Pons (tissue), 1 donor: ENCODE measurements at regions not wholly inside any gene's neighbourhood (a gene's known extent, or its start where the extent isn't known, plus 50 kb on each side); places are given as distances from the start of the nearest gene placed in this dataset.
"Not testable (repeated sequence)": the region's sequence is repeated elsewhere in the genome, so short reads cannot be mapped to it uniquely, and the experiment has no call there.

ENCODE experiments used
- DNase-seq: peaks from one replicate; pipeline ENCODE4 v3.0.0-alpha.2; 2016; ENCODE audit warnings: low spot score

DNA sequence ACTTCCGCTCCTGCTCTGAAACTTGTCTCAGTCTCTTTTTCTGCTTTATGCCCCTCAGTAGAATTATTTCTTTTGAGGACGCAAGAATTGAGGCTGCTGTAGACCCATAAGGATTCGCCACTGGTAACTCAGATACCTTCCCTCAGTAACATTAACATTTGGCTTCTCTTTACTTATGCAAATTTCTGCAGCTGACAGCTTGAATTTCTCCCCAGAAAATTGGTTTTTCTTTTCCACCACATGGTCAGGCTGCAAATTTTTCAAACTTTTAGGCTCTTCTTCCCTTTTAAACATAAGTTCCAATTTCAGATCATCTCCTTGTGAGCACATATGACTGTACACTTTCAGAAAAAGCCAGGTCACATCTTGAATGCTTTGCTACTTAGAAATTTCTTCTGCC, 839.3 kb upstream of the GRIA3 start:
- DNase-seq: no peak

DNA sequence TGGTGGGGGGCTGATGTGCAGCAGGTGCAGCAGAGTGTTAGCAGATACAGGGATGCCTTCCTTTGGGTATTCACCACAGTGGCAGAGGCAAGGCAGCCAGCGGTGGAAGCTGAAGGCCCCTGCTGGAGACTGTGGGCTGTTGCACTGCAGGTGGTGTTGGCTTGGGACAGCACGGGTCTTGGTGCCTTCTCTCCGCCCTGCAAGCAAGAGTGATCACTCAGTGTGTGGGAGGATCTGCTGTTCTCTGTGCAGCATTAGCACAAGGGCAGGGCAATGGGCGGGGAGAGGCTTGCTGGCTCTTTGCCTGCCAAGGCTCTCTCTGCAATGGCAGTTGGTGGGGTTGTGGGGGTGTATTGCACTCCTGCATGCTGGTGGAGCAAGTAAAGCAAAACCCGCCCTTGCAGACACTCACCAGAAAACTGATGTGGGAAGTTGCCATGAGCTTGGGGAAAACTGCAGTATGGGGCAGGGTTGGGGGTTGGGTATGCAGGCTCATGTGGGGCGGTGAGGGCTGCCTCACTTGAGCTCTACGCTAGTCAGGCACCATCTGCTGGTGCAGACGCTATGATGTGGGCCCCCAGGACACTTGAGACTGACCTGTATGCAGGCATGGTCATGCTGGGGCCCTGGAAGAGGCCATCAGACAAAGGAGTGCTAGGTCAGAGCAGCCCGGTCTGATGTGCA, 820.8 kb upstream of the GRIA3 start:
- DNase-seq: no peak

DNA sequence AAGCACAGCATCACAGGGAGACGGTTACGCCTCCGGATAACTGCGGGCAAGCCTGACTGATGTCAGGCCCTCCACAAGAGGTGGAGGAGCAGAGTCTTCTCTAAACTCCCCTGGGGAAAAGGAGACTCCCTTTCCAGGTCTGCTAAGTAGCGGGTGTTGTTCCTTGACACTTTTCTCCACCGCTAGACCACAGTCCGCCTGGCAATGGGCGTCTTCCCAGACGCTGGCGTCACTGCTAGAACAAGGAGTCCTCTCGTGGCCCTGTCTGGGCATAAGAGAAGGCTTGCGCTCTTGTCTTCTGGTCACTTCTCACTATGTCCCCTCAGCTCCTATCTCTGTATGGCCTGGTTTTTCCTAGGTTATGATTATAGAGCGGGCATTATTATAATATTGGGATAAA, 808.5 kb upstream of the GRIA3 start:
- DNase-seq: not testable (repeated sequence)

DNA sequence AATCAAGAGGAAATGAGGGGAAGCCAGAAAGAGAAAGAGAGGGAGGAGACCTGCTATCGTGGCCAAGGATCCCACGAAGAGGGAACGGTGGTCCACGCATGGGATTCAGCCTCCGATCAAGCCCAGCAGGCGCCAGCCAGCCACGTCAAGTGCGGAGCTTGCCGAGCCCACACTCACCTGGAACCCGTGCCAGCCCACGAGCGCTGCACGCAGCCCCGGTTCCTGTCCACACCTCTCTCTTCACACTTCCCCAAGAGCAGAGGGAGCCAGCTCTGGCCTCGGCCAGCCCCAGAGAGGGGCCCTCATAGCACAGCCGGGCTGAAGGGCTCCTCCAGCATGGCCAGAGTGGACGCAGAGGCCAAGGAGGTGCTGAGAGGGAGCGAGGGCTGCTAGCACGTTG, 795.1 kb upstream of the GRIA3 start:
- DNase-seq: no peak

DNA sequence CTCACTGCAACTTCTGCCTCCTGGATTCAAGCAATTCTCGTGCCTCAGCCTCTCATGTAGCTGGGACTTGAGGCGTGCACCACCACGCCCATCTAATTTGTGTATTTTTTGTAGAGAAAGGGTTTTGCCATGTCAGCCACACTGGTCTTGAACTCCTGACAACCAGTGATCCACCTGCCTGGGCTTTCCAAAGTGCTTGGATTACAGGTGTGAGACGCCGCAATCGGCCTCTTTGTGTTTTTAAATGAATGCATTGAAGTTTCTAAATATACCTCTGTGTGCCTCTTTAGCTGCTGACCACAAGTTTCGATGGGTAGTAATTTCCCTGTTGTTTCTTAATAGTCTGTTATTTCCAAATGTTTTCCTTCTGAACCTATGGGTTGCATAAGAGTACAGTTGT, 765.3 kb upstream of the GRIA3 start:
- no peak for DNase-seq

DNA sequence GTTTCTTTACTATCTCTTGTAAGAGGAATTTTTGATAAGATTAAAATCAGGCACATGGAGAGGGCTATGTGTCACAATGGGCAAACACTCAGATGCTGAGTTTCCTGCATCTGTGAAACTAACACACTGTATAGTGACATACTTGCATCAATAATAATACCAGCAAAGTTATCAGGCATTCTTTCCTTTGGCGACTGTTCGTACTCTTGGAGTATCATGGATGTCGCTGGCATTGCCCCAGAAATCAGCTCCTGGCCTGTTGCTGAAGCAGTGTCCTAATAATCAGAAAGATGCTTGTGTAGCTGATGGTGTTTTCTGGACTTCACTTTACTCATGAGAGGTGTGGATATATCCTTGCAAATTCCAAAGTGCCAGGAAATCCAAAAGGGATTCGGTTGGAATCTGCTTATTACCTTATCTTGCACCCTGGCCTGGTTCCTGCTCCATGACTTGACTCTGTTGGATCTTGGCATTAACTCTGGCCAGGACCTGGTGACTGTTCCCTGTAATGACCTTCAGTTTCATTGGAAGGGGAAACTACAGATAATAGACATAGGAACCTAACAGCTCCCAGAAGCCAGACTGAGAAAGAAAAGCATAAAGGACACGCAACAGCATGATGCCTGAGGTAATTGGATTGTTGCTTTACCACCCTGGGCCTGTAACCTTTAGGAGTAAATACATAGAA, 762.5 kb upstream of the GRIA3 start:
- DNase-seq: no peak

DNA sequence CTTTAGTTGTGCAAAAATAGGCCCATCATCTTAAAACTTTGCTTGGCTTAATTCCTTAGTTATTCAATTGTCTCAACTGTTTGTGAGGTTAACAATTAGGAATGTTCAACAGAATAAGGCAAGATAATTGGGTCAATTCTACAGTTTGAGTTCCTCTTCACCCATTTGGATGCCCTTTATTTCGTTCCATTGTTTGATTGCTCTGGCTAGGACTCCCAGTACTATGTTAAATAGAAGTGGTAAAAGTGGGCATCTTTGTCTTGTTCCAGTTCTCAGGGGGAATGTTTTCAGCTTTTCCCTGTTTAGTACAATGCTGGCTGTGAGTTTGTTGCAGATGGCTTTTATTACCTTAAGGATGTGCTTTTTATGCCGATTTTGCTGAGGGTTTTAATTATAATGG, 761.5 kb upstream of the GRIA3 start:
- DNase-seq: no peak

DNA sequence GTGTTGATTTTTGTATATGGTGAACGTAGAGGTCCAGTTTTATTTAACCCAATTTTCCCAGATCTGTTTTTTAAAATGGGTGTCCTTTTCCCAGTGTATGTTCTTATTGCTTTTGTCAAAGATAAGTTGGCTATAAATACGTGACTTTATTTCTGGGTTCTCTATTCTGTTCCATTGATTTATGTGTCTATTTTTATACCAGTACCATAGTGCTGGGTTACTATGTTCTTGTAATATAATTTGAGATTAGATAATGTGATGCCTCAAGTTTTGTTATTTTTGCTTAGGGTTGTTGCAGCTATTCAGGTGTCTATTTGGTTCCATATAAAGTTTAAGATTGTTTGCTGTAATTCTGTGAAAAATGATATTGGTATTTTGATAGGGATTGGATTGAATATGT, 749.1 kb upstream of the GRIA3 start:
- DNase-seq: no peak

DNA sequence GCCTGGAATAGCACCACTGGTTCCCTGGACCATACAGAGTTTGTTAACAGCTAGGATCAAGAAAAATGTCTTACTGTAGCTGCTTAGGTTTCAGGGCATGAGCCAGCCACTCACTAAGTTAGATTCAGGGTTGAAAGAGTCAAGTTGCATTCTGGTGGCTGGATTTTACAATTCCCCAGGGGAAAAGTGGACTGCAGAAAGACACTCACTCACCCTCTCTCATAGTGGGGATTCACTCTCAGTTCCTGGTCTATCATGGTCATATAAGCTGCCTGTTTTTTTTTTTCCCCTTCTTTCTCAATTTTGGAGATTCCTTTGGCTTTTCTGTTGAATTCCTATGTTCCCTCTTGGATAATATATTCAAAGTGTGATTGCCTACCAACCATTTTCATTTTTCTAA, 744.2 kb upstream of the GRIA3 start:
- DNase-seq: no peak

DNA sequence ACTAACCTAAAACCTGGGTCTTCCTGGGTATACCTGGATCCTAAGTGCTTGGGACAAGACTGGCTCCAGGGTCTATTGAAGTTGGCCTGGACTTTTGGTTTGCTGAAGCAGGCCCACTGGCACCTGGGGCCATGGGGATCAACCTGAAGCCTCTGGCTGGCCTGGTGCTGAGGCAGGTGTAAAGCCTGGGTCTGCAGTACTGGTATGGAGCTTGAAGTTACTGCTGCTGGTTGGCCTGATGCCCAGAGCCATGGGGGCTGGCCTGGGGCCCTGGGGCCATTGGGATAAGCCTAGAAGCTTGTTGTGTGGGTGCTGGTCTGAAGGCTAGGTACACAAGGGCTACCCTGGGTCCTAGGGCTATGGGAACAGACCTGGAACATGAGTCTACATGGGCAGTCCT, 743.2 kb upstream of the GRIA3 start:
- DNase-seq: no peak

DNA sequence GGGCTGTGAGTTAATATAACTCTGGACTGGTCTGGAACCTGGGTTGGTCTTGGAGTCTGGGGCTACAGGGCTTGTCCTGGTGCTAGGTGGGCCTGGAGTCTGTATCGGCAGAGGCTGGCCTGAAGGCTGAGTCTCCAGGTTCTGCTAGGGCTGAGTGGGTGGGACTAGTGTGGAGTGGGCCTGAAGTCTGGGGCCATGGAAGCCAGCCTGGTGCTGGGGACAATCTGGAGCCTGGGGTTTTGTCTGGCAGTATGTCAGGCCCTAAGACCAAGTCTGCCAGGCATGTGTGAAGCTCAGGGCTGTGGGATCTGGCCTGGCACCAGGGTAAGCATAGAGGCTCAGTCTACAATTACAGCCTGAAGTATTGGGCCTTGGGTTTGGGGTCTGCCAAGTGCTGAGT, 742.6 kb upstream of the GRIA3 start:
- no peak for DNase-seq

DNA sequence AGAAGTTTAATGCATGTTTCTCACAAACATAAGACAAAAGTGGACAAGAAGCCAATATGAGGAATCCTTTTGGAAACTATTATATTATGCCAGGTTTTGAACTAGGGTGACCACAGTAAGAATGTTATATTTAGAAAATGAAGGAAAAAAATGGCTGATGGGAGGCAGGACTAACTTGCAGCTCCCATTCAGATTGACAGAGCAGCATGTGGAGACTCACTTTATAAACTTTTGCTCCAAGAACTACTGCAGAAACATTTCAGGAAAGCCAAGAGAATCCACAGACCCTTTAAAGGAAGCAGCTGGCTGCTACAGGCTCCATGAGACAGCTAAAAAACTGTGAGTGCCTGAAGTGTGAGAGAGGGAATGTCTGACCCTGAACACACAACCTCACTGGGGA, 738.6 kb upstream of the GRIA3 start:
- no peak for DNase-seq

DNA sequence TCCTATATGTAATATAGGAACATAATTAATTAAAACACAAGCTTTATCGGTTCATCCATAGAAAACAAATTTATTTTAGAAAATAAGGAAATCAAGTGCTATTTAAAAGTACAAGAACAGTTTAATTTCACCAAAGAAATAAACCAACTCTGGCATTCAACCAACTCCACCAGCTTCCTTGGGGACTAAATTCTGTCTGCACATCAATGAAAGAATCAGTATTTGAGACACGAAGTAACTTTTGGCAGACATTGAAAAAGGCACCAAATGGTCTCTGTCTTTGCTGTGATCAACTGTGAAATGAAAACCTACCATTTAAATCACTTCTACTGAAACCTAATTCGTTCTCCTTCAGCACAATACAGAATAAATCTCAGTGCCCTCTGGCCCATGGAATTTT, 719.7 kb upstream of the GRIA3 start:
- DNase-seq: peak; percentile 39

DNA sequence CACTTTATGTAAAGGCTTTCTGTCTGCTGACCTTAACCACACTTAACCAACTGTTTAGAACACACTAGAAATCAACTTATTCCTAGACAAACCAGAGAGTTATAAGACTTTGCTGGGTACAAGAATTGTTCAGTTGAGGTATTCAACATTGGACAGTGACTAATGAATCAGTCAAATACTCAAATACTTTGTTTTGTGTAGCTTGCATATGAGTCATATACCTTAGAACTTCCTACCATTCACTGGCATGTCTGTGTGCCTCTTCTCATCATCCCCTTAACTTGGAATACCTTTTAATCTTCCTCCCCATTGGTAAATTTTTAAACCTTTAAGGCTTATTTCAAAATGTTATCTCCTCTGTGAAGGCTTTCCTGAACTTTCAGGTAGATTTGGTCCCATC, 708.8 kb upstream of the GRIA3 start:
- DNase-seq: no peak

DNA sequence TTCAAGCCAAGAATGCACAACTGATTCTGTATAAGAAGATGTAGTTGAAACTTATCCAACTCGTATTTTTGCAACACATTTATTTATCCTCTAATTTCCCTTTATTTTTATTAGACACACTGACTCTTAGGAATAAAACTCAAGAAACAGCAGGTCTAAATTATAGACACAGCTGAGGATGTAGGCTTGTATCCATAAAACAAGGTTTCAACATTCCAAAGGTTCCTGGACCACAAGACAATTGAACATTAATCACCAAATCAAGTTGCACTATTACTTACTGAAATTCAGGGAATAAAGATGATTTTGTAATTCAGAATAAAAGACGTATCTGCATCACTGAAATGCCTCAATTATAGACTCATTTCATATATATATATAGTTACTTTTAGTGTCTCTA, 683.5 kb upstream of the GRIA3 start:
- no peak for DNase-seq

DNA sequence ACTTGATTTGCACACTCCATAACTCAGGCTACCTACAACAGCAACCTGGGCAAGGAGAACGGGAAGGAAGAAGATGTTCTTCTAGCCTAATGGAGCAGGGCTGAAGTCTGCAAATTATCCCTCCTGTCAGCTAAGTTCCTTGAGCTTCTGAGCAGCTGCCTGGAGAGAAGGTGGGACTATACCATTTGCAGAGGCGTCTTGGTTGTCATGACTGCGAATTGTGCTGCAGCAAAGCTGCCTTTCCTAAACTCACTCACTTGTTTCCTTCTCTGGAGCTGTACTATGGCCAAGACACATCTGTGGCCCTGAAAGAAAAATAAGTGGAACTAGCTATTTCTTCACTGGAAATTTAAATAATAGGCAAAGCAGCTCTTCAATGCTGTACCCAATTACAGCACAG, 682.4 kb upstream of the GRIA3 start:
- DNase-seq: no peak

DNA sequence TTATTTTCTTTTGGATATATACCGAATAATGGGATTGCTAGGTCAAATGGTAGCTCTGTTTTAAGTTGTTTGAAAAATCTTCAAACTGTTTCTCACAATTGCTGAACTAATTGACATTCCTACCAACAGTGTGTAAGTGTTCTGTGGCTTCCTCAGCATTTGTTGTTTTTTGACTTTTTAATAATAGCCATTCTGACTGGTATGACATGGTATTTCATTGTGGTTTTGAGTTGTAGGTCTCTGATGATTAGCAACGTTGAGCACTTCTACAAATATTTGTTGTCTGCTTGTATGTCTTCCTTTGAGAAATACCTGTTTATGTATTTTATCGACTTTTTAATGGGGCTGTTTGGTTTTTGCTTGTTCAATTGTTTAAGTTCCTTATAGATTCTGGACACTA, 680.1 kb upstream of the GRIA3 start:
- no peak for DNase-seq

DNA sequence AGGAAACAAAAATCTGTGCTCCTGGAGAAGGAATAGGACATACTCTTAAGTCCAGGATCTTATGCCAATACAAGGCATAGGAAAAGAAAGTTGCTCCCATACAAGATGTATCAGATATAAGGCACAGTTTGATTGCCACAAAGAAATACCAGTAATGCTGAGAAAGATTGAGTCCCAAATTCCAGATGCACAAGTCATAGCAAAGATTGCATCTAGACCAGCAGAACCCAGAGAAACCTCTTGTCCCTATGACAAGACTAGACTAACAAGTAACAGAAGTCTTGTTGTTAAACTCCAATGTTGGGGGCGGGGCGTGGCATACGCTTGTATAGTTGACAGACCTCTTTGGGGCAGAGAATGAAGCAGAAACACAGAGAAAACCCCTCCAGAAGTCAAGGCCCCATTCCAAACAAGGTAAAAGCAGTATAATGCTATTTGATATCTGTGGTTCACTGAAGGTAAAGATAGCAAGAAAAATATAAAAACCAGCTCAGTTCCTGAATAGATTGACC, 671.5 kb upstream of the GRIA3 start:
- DNase-seq: no peak

DNA sequence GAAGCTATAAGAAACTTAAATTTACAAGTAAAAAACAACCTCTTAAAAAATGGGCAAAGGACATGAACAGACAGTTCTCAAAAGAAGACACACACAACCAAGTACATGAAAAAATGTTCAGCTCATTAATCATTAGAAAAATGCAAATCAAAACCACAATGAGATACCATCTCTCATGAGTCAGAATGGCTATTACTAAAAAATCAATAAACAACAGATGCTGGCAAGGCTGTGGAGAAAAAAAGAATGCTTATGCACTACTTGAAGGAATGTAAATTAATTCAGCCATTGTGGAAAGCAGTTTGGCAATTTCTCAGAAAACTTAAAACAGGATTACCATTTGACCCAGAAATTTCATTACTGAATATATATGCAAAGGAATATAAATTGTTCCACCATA, 666.3 kb upstream of the GRIA3 start:
- DNase-seq: no peak

DNA sequence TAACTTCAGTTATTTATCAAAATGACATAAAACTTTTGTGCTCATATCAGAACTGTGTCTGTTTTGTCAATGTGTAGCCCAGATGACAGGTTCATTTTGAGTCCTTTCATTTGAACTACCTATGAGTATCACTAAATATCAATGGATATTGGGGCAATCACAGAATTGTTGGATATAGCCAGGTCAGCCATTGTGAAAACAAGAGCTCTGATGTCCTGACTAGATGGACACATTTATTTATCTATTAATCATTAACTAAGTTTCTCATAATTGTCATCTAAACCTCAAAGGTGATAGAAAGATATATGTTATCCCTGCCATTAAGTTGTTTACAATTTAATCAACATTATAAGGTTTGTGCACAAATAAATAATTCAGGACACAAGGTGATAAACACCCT, 638.3 kb upstream of the GRIA3 start:
- no peak for DNase-seq

DNA sequence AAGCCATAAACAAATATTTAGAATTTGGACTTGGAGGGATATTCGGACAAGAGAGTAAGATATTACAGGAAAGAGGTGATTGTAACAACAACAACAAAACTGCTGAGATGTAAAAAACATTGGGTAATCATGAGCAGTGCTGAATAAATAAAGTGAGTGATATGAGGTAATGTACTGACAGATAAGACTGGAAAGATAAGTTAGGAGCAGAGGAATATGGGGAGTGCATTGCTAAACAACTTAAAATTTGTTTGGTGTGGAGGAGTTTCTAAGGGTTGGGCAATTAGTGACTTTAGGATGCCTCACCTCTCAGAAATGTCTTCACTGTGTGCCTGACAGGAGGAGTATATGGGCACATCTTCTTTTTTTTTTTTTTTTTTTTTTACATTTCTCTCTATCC, 637.8 kb upstream of the GRIA3 start:
- DNase-seq: no peak

DNA sequence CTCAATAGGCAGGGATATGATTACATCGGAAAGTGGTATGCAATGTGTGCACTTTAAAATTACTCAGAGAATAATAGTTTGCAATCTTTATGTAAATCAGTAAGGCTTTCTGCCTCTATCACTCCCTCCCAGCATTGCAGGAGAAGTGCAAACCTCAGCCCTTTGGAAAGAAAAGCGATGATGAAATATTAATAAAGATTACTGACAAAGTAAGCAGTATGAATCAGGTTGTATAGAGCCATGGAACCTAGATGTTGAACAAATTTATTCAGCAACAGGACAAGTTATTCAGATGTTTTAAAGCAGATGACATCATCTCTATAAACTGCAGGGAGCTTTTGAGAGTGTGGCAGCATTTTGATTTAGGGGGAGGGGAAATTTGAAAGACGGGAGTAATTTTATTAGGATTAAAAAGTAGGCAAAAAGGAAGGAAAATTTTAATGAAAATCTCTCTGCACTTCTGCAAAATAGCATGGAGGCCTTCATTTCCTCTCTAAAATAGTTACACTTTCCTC, 631.7 kb upstream of the GRIA3 start:
- no peak for DNase-seq

DNA sequence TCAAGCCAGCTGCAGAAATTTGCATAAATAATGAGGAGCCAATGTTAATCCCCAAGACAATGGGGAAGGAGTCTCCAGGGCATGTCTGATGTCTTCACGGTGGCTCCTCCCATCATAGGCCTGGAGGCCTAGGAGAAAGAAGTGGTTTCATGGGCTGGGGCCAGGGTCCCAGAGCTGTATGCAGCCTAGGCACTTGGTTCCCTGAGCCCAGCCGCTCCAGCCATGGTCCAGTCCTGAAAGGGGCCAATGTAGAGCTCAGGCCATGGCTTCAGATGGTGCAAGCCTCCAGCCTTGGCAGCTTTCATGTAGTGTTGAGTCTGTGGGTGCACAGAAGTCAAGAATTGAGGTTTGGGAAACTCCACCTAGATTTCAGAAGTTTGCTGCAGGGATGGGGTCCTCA, 628.2 kb upstream of the GRIA3 start:
- DNase-seq: no peak

DNA sequence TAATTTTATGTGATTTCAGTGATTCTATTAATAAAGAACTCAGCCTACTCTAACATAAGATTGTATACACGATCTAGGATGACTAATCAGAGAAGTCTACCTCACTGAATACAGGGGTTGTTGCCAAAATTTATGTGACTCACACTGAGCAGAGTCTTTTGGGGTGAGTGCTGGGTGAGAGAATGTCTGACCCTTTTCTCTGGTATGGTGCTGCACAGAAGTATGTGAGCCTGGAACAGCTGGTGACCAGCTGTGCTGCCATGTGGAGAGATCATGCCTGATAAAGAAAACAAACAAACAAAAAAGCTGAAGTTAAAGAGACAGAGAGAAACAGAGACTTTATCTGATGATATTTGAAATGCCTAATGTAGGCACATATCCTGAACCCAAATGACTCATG, 618.1 kb upstream of the GRIA3 start:
- DNase-seq: no peak
